ENCODE measurements at regions not wholly inside any gene's neighbourhood (a gene's known extent, or its start where the extent isn't known, plus 50 kb on each side); places are given as distances from the start of the nearest gene placed in this dataset.

GRCh38 chr5:29023541-29023940 lies 1985.2 kb upstream of the CDH9 start:
- no peak overlapping the region for H3K4me2 ChIP-seq
- no peak for DNase-seq
- H3K4me1 ChIP-seq (ENCODE audit: control insufficient read depth in 1 of 2, insufficient read depth in 2 of 2, low read depth in 1 of 2, low read length in 1 of 2), result no peaks in the 10 kb centered on the region
- no peaks in the 10 kb centered on the region for H3K79me2 ChIP-seq (ENCODE audit: insufficient read depth)
- H3K36me3 ChIP-seq (replicated peaks in 1 of 2; ENCODE audit: control insufficient read depth in 1 of 2, insufficient read depth in 2 of 2, low read length in 1 of 2), result no peaks in the 10 kb centered on the region
- H3K9me2 ChIP-seq, result no peaks in the 10 kb centered on the region
- no peaks in the 10 kb centered on the region for H3K27me3 ChIP-seq (ENCODE audit: insufficient read depth)
- no peak for TF ChIP-seq EZH2phosphoT487 (IDR thresholded peaks at IDR 0.05; ENCODE audit: borderline replicate concordance, low read depth)
- no peak for TF ChIP-seq NFIC (IDR thresholded peaks at IDR 0.05; ENCODE audit: borderline replicate concordance)
- no peak for TF ChIP-seq RXRA (IDR thresholded peaks at IDR 0.05; ENCODE audit: borderline replicate concordance, low read depth)
- H3F3A ChIP-seq (replicated peaks; ENCODE audit: insufficient read depth), result no peaks in the 10 kb centered on the region
- ChIA-PET CTCF (no interaction called here), POLR2A (no interaction called here)
- no peaks in the 10 kb centered on the region for H3K9me3 ChIP-seq
- H3K4me3 ChIP-seq (ENCODE audit: low read depth in 2 of 2, low read length in 1 of 2), result no peak overlapping the region
- H3K27ac ChIP-seq (ENCODE audit: low read depth in 2 of 2, low read length in 1 of 2), result no peak overlapping the region
- H4K20me1 ChIP-seq (ENCODE audit: insufficient read depth), result no peaks in the 10 kb centered on the region
- H3K9ac ChIP-seq, result no peak overlapping the region
- no peak overlapping the region for H2AFZ ChIP-seq (ENCODE audit: low read depth)
- 21% methylated on average over 2 of the region's 2 CpGs for whole genome bisulfite sequencing (ENCODE audit: low lambda C conversion rate)

- Histone ChIP-seq H3K4me3 (ENCODE audit: low read depth in 2 of 2, low read length in 1 of 2) (no peak overlapping the region), H3K4me1 (ENCODE audit: control insufficient read depth in 1 of 2, insufficient read depth in 2 of 2, low read depth in 1 of 2, low read length in 1 of 2) (no peaks in the 10 kb centered on the region), H3K79me2 (ENCODE audit: insufficient read depth) (no peaks in the 10 kb centered on the region), H3K9ac (no peak overlapping the region), H3K9me3 (no peaks in the 10 kb centered on the region), H3K4me2 (no peak overlapping the region), H2AFZ (ENCODE audit: low read depth) (no peak overlapping the region), H3K27ac (ENCODE audit: low read depth in 2 of 2, low read length in 1 of 2) (no peak overlapping the region), H3K36me3 (replicated peaks in 1 of 2; ENCODE audit: control insufficient read depth in 1 of 2, insufficient read depth in 2 of 2, low read length in 1 of 2) (no peaks in the 10 kb centered on the region), H4K20me1 (ENCODE audit: insufficient read depth) (no peaks in the 10 kb centered on the region), H3K9me2 (no peaks in the 10 kb centered on the region), H3F3A (replicated peaks; ENCODE audit: insufficient read depth) (no peaks in the 10 kb centered on the region), H3K27me3 (ENCODE audit: insufficient read depth) (no peaks in the 10 kb centered on the region)
- no peak for DNase-seq
- TF ChIP-seq RXRA (IDR thresholded peaks at IDR 0.05; ENCODE audit: borderline replicate concordance, low read depth) (no peak), TAF1 (IDR thresholded peaks at IDR 0.05; ENCODE audit: borderline replicate concordance, low read depth, low read length) (no peak), NFIC (IDR thresholded peaks at IDR 0.05; ENCODE audit: borderline replicate concordance) (no peak), EZH2phosphoT487 (IDR thresholded peaks at IDR 0.05; ENCODE audit: borderline replicate concordance, low read depth) (no peak), SMC3 (IDR thresholded peaks at IDR 0.05; ENCODE audit: low read depth, low read length) (no peak), NRF1 (IDR thresholded peaks at IDR 0.05; ENCODE audit: low read depth, low read length) (no peak), PBX3 (IDR thresholded peaks at IDR 0.05) (no peak), REST (IDR thresholded peaks at IDR 0.05; ENCODE audit: low read depth, low read length) (no peak), USF1 (IDR thresholded peaks at IDR 0.05; ENCODE audit: borderline replicate concordance, low read depth) (no peak), JUND (IDR thresholded peaks at IDR 0.05) (no peak), IRF3 (IDR thresholded peaks at IDR 0.05; ENCODE audit: low read depth, low read length) (no peak), CHD2 (IDR thresholded peaks at IDR 0.05; ENCODE audit: low read length, partially characterized antibody) (no peak), RCOR1 (IDR thresholded peaks at IDR 0.05; ENCODE audit: low read length) (no peak), FOSL2 (IDR thresholded peaks at IDR 0.05; ENCODE audit: borderline replicate concordance, low read depth) (no peak), POLR2AphosphoS5 (IDR thresholded peaks at IDR 0.05; ENCODE audit: low read depth, low read length) (no peak), TEAD4 (IDR thresholded peaks at IDR 0.05; ENCODE audit: borderline replicate concordance, insufficient read depth) (no peak), SIN3A (IDR thresholded peaks at IDR 0.05; ENCODE audit: borderline replicate concordance, low read depth, low read length) (no peak), TCF12 (IDR thresholded peaks at IDR 0.05) (no peak), MEF2A (IDR thresholded peaks at IDR 0.05; ENCODE audit: borderline replicate concordance, low read depth) (no peak), MAX (IDR thresholded peaks at IDR 0.05; ENCODE audit: low read depth) (no peak)
- POLR2A ChIA-PET, result no interaction called here
- CTCF ChIA-PET, result no interaction called here
- WGBS (ENCODE audit: low lambda C conversion rate), result 5% methylated on average over 3 of the region's 3 CpGs
Measured at GRCh38 chr5:29017501-29017900, 1979.1 kb upstream of the CDH9 start.

Data from SK-N-SH (cell line).